Mesothelial cell of epicardium (in vitro differentiated cells): ENCODE measurements at regions not wholly inside any gene's neighbourhood (a gene's known extent, or its start where the extent isn't known, plus 50 kb on each side); places are given as distances from the start of the nearest gene placed in this dataset.

Experiments
- DNase-seq, 2 experiments: peaks; one replicate each; pipeline ENCODE4 v3.0.0; 2021; ENCODE audit warnings: low spot score in 2 of 2; ENCODE audit not compliant: unreplicated experiment in 2 of 2
- H3K27ac Mint-ChIP-seq: 2 replicates; pipeline ENCODE4 v1.8.0; 2021; ENCODE audit warnings: mixed read lengths
- H3K27me3 Mint-ChIP-seq: 2 replicates; pipeline ENCODE4 v1.8.0; 2021; ENCODE audit warnings: low read depth, mixed read lengths
- H3K36me3 Mint-ChIP-seq: 2 replicates; pipeline ENCODE4 v1.8.0; 2021; ENCODE audit warnings: mixed read lengths
- H3K4me1 Mint-ChIP-seq: 2 replicates; pipeline ENCODE4 v1.8.0; 2021; ENCODE audit warnings: mixed read lengths
- H3K4me3 Mint-ChIP-seq: 2 replicates; pipeline ENCODE4 v1.8.0; 2021; ENCODE audit warnings: mild to moderate bottlenecking, moderate library complexity, mixed read lengths
- H3K9me3 Mint-ChIP-seq: 2 replicates; pipeline ENCODE4 v1.8.0; 2021; ENCODE audit warnings: mixed read lengths
- TF ChIP-seq, protein P1 (sequence below): fragments of 200-600 bp; sonication (generic); IDR thresholded peaks from one replicate; pipeline ENCODE4 v1.5.0; 2021; ENCODE audit warnings: antibody characterized with exemption; ENCODE audit not compliant: unreplicated experiment

DNA sequence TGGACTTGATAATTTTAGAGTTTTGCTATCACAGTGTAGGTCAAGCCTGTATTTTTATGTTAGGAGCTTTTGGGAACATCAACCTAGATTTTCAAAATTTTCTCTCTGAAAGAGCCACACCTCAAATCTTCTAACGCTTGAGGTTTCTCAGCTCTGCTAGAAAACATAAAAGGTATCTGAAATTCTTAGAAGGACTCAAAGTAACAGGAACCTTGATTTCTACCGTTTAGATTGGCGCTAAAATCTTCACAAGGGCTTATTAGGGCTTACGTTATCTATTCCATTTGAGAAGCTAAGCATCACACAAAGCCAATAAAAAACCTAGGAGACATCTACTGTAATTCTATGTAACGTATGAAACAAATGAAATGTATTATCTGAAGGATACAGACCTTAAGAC, 192.4 kb downstream of the AHR start:
- peaks cover 19% of the 10 kb centered on the region for H3K4me1 Mint-ChIP-seq
- DNase-seq: no peak

DNA sequence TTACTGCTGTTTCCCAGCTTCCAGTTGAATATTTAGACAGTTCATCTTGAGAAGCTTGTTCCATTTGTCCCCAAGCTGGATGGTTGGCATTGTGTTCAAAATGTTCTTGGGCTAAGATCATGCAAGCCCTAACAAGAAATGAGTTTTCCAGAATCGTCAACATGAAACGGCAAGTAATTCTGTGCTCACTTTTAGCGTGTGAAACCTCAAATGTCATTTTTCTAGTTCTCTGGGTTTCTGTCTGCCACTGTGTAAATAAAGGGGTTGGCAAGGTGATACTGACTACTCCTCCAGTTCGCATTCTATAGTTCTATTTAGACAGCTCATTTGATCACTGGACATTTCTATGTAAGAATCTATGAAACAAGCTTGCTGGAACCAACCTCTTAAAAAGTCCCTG, 194.0 kb downstream of the AHR start:
- H3K4me3 Mint-ChIP-seq: no peak overlapping the region
- H3K4me1 Mint-ChIP-seq: peaks cover 34% of the 10 kb centered on the region
- no peak for DNase-seq
- TF ChIP-seq, protein P1, sequence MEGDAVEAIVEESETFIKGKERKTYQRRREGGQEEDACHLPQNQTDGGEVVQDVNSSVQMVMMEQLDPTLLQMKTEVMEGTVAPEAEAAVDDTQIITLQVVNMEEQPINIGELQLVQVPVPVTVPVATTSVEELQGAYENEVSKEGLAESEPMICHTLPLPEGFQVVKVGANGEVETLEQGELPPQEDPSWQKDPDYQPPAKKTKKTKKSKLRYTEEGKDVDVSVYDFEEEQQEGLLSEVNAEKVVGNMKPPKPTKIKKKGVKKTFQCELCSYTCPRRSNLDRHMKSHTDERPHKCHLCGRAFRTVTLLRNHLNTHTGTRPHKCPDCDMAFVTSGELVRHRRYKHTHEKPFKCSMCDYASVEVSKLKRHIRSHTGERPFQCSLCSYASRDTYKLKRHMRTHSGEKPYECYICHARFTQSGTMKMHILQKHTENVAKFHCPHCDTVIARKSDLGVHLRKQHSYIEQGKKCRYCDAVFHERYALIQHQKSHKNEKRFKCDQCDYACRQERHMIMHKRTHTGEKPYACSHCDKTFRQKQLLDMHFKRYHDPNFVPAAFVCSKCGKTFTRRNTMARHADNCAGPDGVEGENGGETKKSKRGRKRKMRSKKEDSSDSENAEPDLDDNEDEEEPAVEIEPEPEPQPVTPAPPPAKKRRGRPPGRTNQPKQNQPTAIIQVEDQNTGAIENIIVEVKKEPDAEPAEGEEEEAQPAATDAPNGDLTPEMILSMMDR: no peak
- no peak overlapping the region for H3K27ac Mint-ChIP-seq
- H3K27me3 Mint-ChIP-seq: no peaks in the 10 kb centered on the region
- H3K9me3 Mint-ChIP-seq: no peaks in the 10 kb centered on the region
- H3K36me3 Mint-ChIP-seq: no peaks in the 10 kb centered on the region

More for the DNA sequence above, 192.4 kb downstream of the AHR start:
- no peaks in the 10 kb centered on the region for H3K9me3 Mint-ChIP-seq
- H3K27me3 Mint-ChIP-seq: no peaks in the 10 kb centered on the region
- TF ChIP-seq, protein P1: no peak
- H3K27ac Mint-ChIP-seq: no peak overlapping the region
- no peaks in the 10 kb centered on the region for H3K36me3 Mint-ChIP-seq
- no peak overlapping the region for H3K4me3 Mint-ChIP-seq

DNA sequence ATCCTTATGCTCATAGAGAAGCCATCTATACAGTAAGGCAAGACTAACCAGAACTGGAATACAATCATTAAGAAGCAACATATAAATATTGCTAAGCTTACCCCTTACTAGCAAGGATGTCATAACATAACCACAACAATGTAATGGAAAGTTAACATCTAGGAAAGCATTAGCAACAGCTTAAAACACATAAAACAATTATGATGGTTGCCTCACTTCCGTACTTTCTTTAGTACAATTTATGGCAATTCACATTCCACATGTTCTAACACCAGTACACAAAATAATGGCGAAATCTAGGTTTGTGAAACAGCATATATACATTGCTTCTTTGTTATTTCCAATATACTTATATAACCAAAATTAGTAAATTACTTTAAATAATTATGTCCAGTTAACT, 195.0 kb downstream of the AHR start:
- Mint-ChIP-seq H3K36me3 (no peaks in the 10 kb centered on the region), H3K4me3 (no peak overlapping the region), H3K27me3 (no peaks in the 10 kb centered on the region), H3K27ac (no peak overlapping the region), H3K4me1 (peaks cover 44% of the 10 kb centered on the region), H3K9me3 (no peaks in the 10 kb centered on the region)
- TF ChIP-seq, protein P1: no peak
- DNase-seq: no peak

DNA sequence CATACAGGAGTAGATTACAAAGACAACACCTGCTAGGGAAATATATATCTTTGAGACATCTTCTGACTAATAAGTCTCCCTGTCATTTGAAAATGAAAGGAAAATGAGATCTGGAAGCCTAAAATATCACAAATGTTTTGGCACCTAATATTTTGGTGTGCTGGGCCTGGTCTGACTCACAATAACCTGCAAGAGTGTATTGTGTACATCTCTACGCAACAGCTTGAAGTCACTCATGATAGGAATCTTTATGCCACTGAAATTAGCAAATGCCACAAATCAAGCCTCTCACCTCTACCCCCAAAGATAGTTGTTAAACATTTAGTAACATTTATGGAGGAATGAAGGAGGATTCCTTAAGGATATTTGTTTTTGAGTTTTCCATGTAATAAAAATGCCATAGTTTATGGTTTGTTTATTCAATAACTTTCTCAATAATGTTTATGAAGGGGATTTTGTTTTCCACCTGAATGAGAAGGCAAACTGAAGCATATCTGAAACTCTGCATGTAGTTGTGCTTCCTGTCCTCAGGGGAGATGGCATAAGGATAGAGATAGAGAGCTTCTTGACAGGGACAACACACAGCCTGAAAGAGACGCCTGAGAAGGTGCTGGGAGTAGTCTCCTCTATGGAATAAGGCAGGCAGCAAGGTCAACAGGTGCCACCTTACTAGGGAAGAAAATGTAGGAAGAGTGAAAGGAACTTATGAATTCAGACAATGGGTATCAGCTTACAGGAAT, 197.4 kb downstream of the AHR start:
- Mint-ChIP-seq H3K9me3 (no peaks in the 10 kb centered on the region), H3K27ac (peak overlapping the region; percentile 17), H3K36me3 (no peaks in the 10 kb centered on the region), H3K27me3 (no peaks in the 10 kb centered on the region), H3K4me1 (peaks cover 43% of the 10 kb centered on the region), H3K4me3 (no peak overlapping the region)
- TF ChIP-seq, protein P1: no peak
- DNase-seq: no peak

DNA sequence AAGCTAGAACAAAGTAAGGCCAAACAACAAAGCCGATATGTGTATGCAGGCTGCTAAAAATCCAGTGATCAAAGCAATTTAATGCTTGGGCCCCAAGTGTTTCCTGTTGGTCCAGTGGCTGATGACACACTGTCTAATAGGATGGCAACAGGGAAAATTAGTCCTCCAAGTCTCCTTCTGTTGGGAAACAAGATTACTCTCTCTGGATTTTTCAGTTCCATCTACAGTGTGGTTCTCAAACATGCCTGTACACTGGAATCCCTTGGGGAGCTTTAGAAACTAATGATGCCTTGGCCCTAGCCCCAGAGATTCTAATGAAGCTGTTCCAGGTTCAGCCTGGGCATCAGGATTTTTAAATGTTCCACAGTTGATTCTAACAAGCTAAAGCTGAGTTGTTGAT, 198.7 kb downstream of the AHR start:
- Mint-ChIP-seq H3K4me1 (peaks cover 49% of the 10 kb centered on the region), H3K4me3 (no peak overlapping the region), H3K36me3 (no peaks in the 10 kb centered on the region), H3K9me3 (no peaks in the 10 kb centered on the region), H3K27me3 (no peaks in the 10 kb centered on the region), H3K27ac (no peak overlapping the region)
- TF ChIP-seq, protein P1: no peak
- no peak for DNase-seq
